ENCODE measurements at regions not wholly inside any gene's neighbourhood (a gene's known extent, or its start where the extent isn't known, plus 50 kb on each side); places are given as distances from the start of the nearest gene placed in this dataset.
"Not testable (repeated sequence)": the region's sequence is repeated elsewhere in the genome, so short reads cannot be mapped to it uniquely, and the experiment has no call there.

- not testable (repeated sequence) for H2AFZ ChIP-seq (ENCODE audit: low read depth, low read length); DNase-seq; H4K20me1 ChIP-seq (ENCODE audit: insufficient read depth, low read length); H3K4me1 ChIP-seq (ENCODE audit: insufficient read depth, low read length); H3K27me3 ChIP-seq (ENCODE audit: insufficient read depth, low read length, poor library complexity); H3K4me3 ChIP-seq (ENCODE audit: low read depth in 1 of 2, low read length in 2 of 2); H3K27ac ChIP-seq (ENCODE audit: low read length); ATAC-seq (ENCODE audit: insufficient read depth, low read depth); H3K9ac ChIP-seq (ENCODE audit: low read depth, low read length); H3K36me3 ChIP-seq (ENCODE audit: insufficient read depth, low read length); H3K4me2 ChIP-seq (ENCODE audit: insufficient read depth, low read length); H3K79me2 ChIP-seq (ENCODE audit: insufficient read depth, low read length)
- H3K9me3 ChIP-seq (ENCODE audit: insufficient read depth, low read length, severe bottlenecking), result peaks cover 40% of the 10 kb centered on the region
Observed at GRCh38 chr21:10400622-10401361, 120.6 kb upstream of the TPTE start.

GRCh38 chr21:10402461-10402860 lies 118.9 kb upstream of the TPTE start:
- H3K27ac ChIP-seq (ENCODE audit: low read length); H3K9ac ChIP-seq (ENCODE audit: low read depth, low read length); H3K36me3 ChIP-seq (ENCODE audit: insufficient read depth, low read length); H2AFZ ChIP-seq (ENCODE audit: low read depth, low read length); H3K4me1 ChIP-seq (ENCODE audit: insufficient read depth, low read length); ATAC-seq (ENCODE audit: insufficient read depth, low read depth); DNase-seq; H3K27me3 ChIP-seq (ENCODE audit: insufficient read depth, low read length, poor library complexity); H3K4me2 ChIP-seq (ENCODE audit: insufficient read depth, low read length); H3K4me3 ChIP-seq (ENCODE audit: low read depth in 1 of 2, low read length in 2 of 2); H4K20me1 ChIP-seq (ENCODE audit: insufficient read depth, low read length); H3K79me2 ChIP-seq (ENCODE audit: insufficient read depth, low read length): not testable (repeated sequence)
- H3K9me3 ChIP-seq (ENCODE audit: insufficient read depth, low read length, severe bottlenecking), result peaks cover 40% of the 10 kb centered on the region

- not testable (repeated sequence) for H2AFZ ChIP-seq (ENCODE audit: low read depth, low read length); H4K20me1 ChIP-seq (ENCODE audit: insufficient read depth, low read length); H3K9ac ChIP-seq (ENCODE audit: low read depth, low read length); ATAC-seq (ENCODE audit: insufficient read depth, low read depth); H3K79me2 ChIP-seq (ENCODE audit: insufficient read depth, low read length); H3K36me3 ChIP-seq (ENCODE audit: insufficient read depth, low read length); H3K4me3 ChIP-seq (ENCODE audit: low read depth in 1 of 2, low read length in 2 of 2); H3K4me1 ChIP-seq (ENCODE audit: insufficient read depth, low read length); H3K4me2 ChIP-seq (ENCODE audit: insufficient read depth, low read length); H3K27me3 ChIP-seq (ENCODE audit: insufficient read depth, low read length, poor library complexity); DNase-seq; H3K27ac ChIP-seq (ENCODE audit: low read length)
- peaks cover 40% of the 10 kb centered on the region for H3K9me3 ChIP-seq (ENCODE audit: insufficient read depth, low read length, severe bottlenecking)
Observed at GRCh38 chr21:10405331-10405730, 116.1 kb upstream of the TPTE start.

- H3K79me2 ChIP-seq (ENCODE audit: insufficient read depth, low read length); DNase-seq; H2AFZ ChIP-seq (ENCODE audit: low read depth, low read length); H4K20me1 ChIP-seq (ENCODE audit: insufficient read depth, low read length); H3K9ac ChIP-seq (ENCODE audit: low read depth, low read length); H3K27ac ChIP-seq (ENCODE audit: low read length); H3K4me1 ChIP-seq (ENCODE audit: insufficient read depth, low read length); H3K4me2 ChIP-seq (ENCODE audit: insufficient read depth, low read length); H3K27me3 ChIP-seq (ENCODE audit: insufficient read depth, low read length, poor library complexity); H3K36me3 ChIP-seq (ENCODE audit: insufficient read depth, low read length); H3K4me3 ChIP-seq (ENCODE audit: low read depth in 1 of 2, low read length in 2 of 2); ATAC-seq (ENCODE audit: insufficient read depth, low read depth): not testable (repeated sequence)
- H3K9me3 ChIP-seq (ENCODE audit: insufficient read depth, low read length, severe bottlenecking), result peaks cover 15% of the 10 kb centered on the region
Observed at GRCh38 chr21:10409786-10410185, 111.6 kb upstream of the TPTE start.

GRCh38 chr21:10410354-10410929 lies 110.9 kb upstream of the TPTE start:
- not testable (repeated sequence) for H3K79me2 ChIP-seq (ENCODE audit: insufficient read depth, low read length); H3K27me3 ChIP-seq (ENCODE audit: insufficient read depth, low read length, poor library complexity); H3K4me2 ChIP-seq (ENCODE audit: insufficient read depth, low read length); H3K4me1 ChIP-seq (ENCODE audit: insufficient read depth, low read length); H3K4me3 ChIP-seq (ENCODE audit: low read depth in 1 of 2, low read length in 2 of 2); H3K36me3 ChIP-seq (ENCODE audit: insufficient read depth, low read length); H3K9ac ChIP-seq (ENCODE audit: low read depth, low read length); DNase-seq; H4K20me1 ChIP-seq (ENCODE audit: insufficient read depth, low read length); ATAC-seq (ENCODE audit: insufficient read depth, low read depth); H2AFZ ChIP-seq (ENCODE audit: low read depth, low read length); H3K27ac ChIP-seq (ENCODE audit: low read length)
- peaks cover 17% of the 10 kb centered on the region for H3K9me3 ChIP-seq (ENCODE audit: insufficient read depth, low read length, severe bottlenecking)

GRCh38 chr21:10411776-10412526 lies 109.4 kb upstream of the TPTE start:
- not testable (repeated sequence) for H3K4me1 ChIP-seq (ENCODE audit: insufficient read depth, low read length); DNase-seq; H3K36me3 ChIP-seq (ENCODE audit: insufficient read depth, low read length); H3K4me3 ChIP-seq (ENCODE audit: low read depth in 1 of 2, low read length in 2 of 2); ATAC-seq (ENCODE audit: insufficient read depth, low read depth); H3K27me3 ChIP-seq (ENCODE audit: insufficient read depth, low read length, poor library complexity); H3K79me2 ChIP-seq (ENCODE audit: insufficient read depth, low read length); H2AFZ ChIP-seq (ENCODE audit: low read depth, low read length); H3K4me2 ChIP-seq (ENCODE audit: insufficient read depth, low read length); H3K27ac ChIP-seq (ENCODE audit: low read length); H3K9ac ChIP-seq (ENCODE audit: low read depth, low read length); H4K20me1 ChIP-seq (ENCODE audit: insufficient read depth, low read length)
- H3K9me3 ChIP-seq (ENCODE audit: insufficient read depth, low read length, severe bottlenecking), result peaks cover 25% of the 10 kb centered on the region

- not testable (repeated sequence) for H3K36me3 ChIP-seq (ENCODE audit: insufficient read depth, low read length); H3K9ac ChIP-seq (ENCODE audit: low read depth, low read length); H3K27ac ChIP-seq (ENCODE audit: low read length); H2AFZ ChIP-seq (ENCODE audit: low read depth, low read length); H3K4me1 ChIP-seq (ENCODE audit: insufficient read depth, low read length); DNase-seq; H3K4me3 ChIP-seq (ENCODE audit: low read depth in 1 of 2, low read length in 2 of 2); H3K27me3 ChIP-seq (ENCODE audit: insufficient read depth, low read length, poor library complexity); H4K20me1 ChIP-seq (ENCODE audit: insufficient read depth, low read length); H3K4me2 ChIP-seq (ENCODE audit: insufficient read depth, low read length); ATAC-seq (ENCODE audit: insufficient read depth, low read depth); H3K79me2 ChIP-seq (ENCODE audit: insufficient read depth, low read length)
- peaks cover 28% of the 10 kb centered on the region for H3K9me3 ChIP-seq (ENCODE audit: insufficient read depth, low read length, severe bottlenecking)
Observed at GRCh38 chr21:10412928-10413246, 108.5 kb upstream of the TPTE start.
